ENCODE measurements at regions not wholly inside any gene's neighbourhood (a gene's known extent, or its start where the extent isn't known, plus 50 kb on each side); places are given as distances from the start of the nearest gene placed in this dataset.
"Not testable (repeated sequence)": the region's sequence is repeated elsewhere in the genome, so short reads cannot be mapped to it uniquely, and the experiment has no call there.

DNA sequence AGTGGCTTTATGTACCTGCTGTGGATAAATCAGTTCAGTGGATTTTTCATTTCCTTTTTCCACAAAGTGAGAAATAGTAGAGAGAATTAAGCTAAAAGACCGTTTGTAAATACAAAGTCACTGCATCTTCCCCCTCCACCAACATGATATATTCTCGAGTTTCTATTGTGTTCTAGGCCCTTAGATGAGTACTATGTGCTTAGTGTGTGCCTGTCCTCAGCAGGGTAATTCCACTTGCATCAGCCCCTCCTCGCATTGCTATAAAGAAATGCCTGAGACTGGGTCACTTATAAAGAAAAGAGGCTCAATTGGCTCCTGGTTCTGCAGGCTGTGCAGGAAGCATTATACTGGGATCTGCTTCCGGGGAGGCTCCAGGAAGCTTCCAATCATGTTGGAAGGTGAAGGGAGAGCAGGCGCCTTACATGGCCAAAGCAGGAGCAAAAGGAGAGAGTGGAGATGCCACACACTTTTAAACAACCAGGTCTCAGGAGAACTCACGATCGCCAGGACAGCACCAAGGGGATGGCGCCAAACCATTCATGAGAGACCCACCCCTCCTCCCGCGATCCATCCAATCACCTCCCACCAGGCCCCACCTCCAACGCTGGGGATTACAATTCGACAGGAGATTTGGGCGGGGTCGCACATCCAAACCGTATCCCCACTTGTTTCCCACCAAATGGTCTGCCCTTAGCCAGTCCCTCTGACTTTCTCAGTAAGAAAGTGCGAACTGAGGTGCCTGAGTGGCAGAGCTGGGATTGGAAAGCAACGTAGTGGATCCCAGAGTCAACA is 102.3 kb upstream of the ABCC4 start:
- FAIRE-seq (no peak), DNase-seq (peak in 1 of 2 donors; percentile 8)
- Histone ChIP-seq H3K27me3 (ENCODE audit: control insufficient read depth in 3 of 3, insufficient read depth in 3 of 3, low read length in 3 of 3) (peaks cover 0 to 4% (median 0%) of the 10 kb centered on the region in 3 donors), H3K4me3 (ENCODE audit: low read depth in 1 of 3, low read length in 3 of 3) (peak overlapping the region in 2 of 3 donors; percentile 17 to 49), H3K9me3 (ENCODE audit: control insufficient read depth in 2 of 2, insufficient read depth in 1 of 2, low read depth in 1 of 2, low read length in 1 of 2) (no peaks in the 10 kb centered on the region), H3K4me1 (ENCODE audit: control insufficient read depth in 3 of 3, insufficient read depth in 2 of 3, low read depth in 1 of 3, low read length in 2 of 3) (peaks cover 0 to 7% (median 5%) of the 10 kb centered on the region in 3 donors), H3K36me3 (ENCODE audit: control insufficient read depth in 3 of 3, insufficient read depth in 2 of 3, low read depth in 1 of 3, low read length in 3 of 3) (no peaks in the 10 kb centered on the region), H3K27ac (ENCODE audit: low read depth in 1 of 3, low read length in 2 of 3) (no peak overlapping the region)
- 36 to 42% (median 38%) methylated on average over 15 to 17 of the region's 17 CpGs for WGBS, 3 donors

DNA sequence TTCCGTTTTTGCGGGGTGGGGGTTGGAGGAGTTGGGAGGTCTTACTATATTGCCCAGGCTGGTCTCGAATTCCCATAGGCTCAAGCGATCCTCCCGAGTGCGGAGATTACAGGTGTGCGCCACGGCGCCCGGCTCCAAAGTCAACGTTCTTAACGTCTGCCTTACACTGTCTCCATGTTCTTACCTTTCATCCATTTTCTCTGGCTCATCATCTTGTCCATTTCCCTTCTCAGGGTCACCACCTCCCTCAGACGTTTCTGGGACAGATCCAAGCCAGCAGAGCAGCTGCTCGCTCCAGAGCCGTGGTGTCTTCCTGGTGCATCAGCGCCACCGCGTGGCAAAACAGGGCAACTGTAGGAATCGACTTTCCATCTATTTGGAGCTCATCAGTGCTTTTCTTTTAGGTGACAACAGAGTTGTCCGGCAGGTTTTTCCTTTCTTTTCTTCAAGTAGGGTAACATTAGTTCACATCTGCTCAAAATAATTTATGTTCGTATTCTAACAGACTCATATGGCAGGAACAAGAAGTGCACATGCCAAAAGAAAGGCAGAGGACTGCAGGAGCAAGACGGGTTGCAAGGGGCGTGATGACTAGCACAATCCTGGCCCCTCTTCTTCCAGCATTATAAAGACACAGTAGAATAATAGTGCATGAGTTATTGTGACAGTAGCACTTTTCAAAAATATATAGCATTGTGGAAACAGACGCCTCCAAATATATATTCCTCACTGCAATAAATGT is 103.1 kb upstream of the ABCC4 start:
- DNase-seq (peak; percentile 77 to 85), FAIRE-seq (no peak)
- peaks cover 0 to 4% (median 0%) of the 10 kb centered on the region in 3 donors for H3K27me3 ChIP-seq (ENCODE audit: control insufficient read depth in 3 of 3, insufficient read depth in 3 of 3, low read length in 3 of 3)
- H3K36me3 ChIP-seq (ENCODE audit: control insufficient read depth in 3 of 3, insufficient read depth in 2 of 3, low read depth in 1 of 3, low read length in 3 of 3), result no peaks in the 10 kb centered on the region
- no peak overlapping the region for H3K27ac ChIP-seq (ENCODE audit: low read depth in 1 of 3, low read length in 2 of 3)
- H3K9me3 ChIP-seq (ENCODE audit: control insufficient read depth in 2 of 2, insufficient read depth in 1 of 2, low read depth in 1 of 2, low read length in 1 of 2), result no peaks in the 10 kb centered on the region
- H3K4me3 ChIP-seq (ENCODE audit: low read depth in 1 of 3, low read length in 3 of 3), result peak overlapping the region in 2 of 3 donors; percentile 17 to 49
- WGBS, 3 donors, result 10 to 12% (median 12%) methylated on average over 24 of the region's 24 CpGs
- peaks cover 0 to 7% (median 5%) of the 10 kb centered on the region in 3 donors for H3K4me1 ChIP-seq (ENCODE audit: control insufficient read depth in 3 of 3, insufficient read depth in 2 of 3, low read depth in 1 of 3, low read length in 2 of 3)

GRCh38 chr13:95406176-95406575 is 104.9 kb upstream of the ABCC4 start:
- H3K27ac ChIP-seq (ENCODE audit: low read depth in 1 of 3, low read length in 2 of 3), result no peak overlapping the region

GRCh38 chr13:95411428-95412040 is 110.3 kb upstream of the ABCC4 start:
- no peak for FAIRE-seq
- 47 to 49% (median 48%) methylated on average over 7 of the region's 7 CpGs for WGBS, 3 donors

More at GRCh38 chr13:95406176-95406575, 104.9 kb upstream of the ABCC4 start:
- Histone ChIP-seq H3K36me3 (ENCODE audit: control insufficient read depth in 3 of 3, insufficient read depth in 2 of 3, low read depth in 1 of 3, low read length in 3 of 3) (no peaks in the 10 kb centered on the region), H3K4me3 (ENCODE audit: low read depth in 1 of 3, low read length in 3 of 3) (no peak overlapping the region), H3K4me1 (ENCODE audit: control insufficient read depth in 3 of 3, insufficient read depth in 2 of 3, low read depth in 1 of 3, low read length in 2 of 3) (peaks cover 0 to 7% (median 5%) of the 10 kb centered on the region in 3 donors), H3K9me3 (ENCODE audit: control insufficient read depth in 2 of 2, insufficient read depth in 1 of 2, low read depth in 1 of 2, low read length in 1 of 2) (no peaks in the 10 kb centered on the region), H3K27me3 (ENCODE audit: control insufficient read depth in 3 of 3, insufficient read depth in 3 of 3, low read length in 3 of 3) (peaks cover 0 to 4% (median 0%) of the 10 kb centered on the region in 3 donors)
- DNase-seq (no peak), FAIRE-seq (no peak)
- 42 to 54% (median 48%) methylated on average over 3 of the region's 3 CpGs for WGBS, 3 donors

DNA sequence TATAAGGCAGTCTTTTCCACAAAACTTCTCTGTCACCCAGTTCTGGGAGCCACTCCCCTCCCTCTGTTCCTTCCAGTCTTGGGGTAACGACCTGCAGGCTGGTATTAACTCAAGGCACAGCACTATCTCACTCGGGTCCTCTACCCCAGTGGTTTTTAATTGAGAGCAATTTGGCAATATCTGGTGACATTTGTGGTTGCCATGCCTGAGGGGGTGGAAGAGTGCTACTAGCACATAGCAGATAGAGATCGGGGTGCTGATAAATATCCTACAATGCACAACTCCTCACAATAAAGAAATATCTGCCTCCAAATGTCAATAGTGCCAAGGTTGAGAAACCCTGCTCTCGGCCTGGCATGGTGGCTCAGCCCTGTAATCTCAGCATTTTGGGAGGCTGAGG is 117.7 kb upstream of the ABCC4 start:
- Histone ChIP-seq H3K27me3 (ENCODE audit: control insufficient read depth in 3 of 3, insufficient read depth in 3 of 3, low read length in 3 of 3) (no peaks in the 10 kb centered on the region), H3K4me3 (ENCODE audit: low read depth in 1 of 3, low read length in 3 of 3) (no peak overlapping the region), H3K4me1 (ENCODE audit: control insufficient read depth in 3 of 3, insufficient read depth in 2 of 3, low read depth in 1 of 3, low read length in 2 of 3) (no peaks in the 10 kb centered on the region), H3K27ac (ENCODE audit: low read depth in 1 of 3, low read length in 2 of 3) (no peak overlapping the region), H3K36me3 (ENCODE audit: control insufficient read depth in 3 of 3, insufficient read depth in 2 of 3, low read depth in 1 of 3, low read length in 3 of 3) (no peaks in the 10 kb centered on the region), H3K9me3 (ENCODE audit: control insufficient read depth in 2 of 2, insufficient read depth in 1 of 2, low read depth in 1 of 2, low read length in 1 of 2) (no peaks in the 10 kb centered on the region)
- DNase-seq (no peak), FAIRE-seq (no peak)
- 43 to 53% (median 51%) methylated on average over 4 of the region's 4 CpGs for WGBS, 3 donors

More at GRCh38 chr13:95411428-95412040, 110.3 kb upstream of the ABCC4 start:
- no peaks in the 10 kb centered on the region for H3K4me1 ChIP-seq (ENCODE audit: control insufficient read depth in 3 of 3, insufficient read depth in 2 of 3, low read depth in 1 of 3, low read length in 2 of 3)
- H3K27me3 ChIP-seq (ENCODE audit: control insufficient read depth in 3 of 3, insufficient read depth in 3 of 3, low read length in 3 of 3), result no peaks in the 10 kb centered on the region
- H3K27ac ChIP-seq (ENCODE audit: low read depth in 1 of 3, low read length in 2 of 3), result no peak overlapping the region
- no peaks in the 10 kb centered on the region for H3K36me3 ChIP-seq (ENCODE audit: control insufficient read depth in 3 of 3, insufficient read depth in 2 of 3, low read depth in 1 of 3, low read length in 3 of 3)
- no peaks in the 10 kb centered on the region for H3K9me3 ChIP-seq (ENCODE audit: control insufficient read depth in 2 of 2, insufficient read depth in 1 of 2, low read depth in 1 of 2, low read length in 1 of 2)
- no peak overlapping the region for H3K4me3 ChIP-seq (ENCODE audit: low read depth in 1 of 3, low read length in 3 of 3)
- DNase-seq, result no peak

DNA sequence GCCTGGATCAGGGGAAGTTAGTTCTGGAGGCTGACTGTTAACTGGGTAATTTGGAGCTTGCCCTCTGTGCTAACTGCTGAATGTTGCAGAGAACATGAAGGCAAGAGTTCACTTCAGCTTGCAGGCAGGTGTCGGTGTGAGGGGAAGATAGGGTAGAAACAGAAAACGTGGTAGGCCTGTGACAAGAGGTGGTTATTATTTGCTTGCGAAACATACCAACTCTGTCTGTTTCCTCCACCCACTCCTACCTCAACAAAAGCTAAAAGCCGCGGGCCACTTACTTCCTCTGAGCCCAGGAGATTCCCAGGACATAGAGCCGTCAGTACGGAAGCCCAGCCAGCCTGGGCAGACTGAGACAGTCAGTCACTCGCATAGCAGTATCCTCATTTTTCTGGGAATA is 119.2 kb upstream of the ABCC4 start:
- no peak for DNase-seq
- Histone ChIP-seq H3K4me3 (ENCODE audit: low read depth in 1 of 3, low read length in 3 of 3) (no peak overlapping the region), H3K36me3 (ENCODE audit: control insufficient read depth in 3 of 3, insufficient read depth in 2 of 3, low read depth in 1 of 3, low read length in 3 of 3) (no peaks in the 10 kb centered on the region), H3K9me3 (ENCODE audit: control insufficient read depth in 2 of 2, insufficient read depth in 1 of 2, low read depth in 1 of 2, low read length in 1 of 2) (no peaks in the 10 kb centered on the region), H3K4me1 (ENCODE audit: control insufficient read depth in 3 of 3, insufficient read depth in 2 of 3, low read depth in 1 of 3, low read length in 2 of 3) (no peaks in the 10 kb centered on the region), H3K27ac (ENCODE audit: low read depth in 1 of 3, low read length in 2 of 3) (no peak overlapping the region), H3K27me3 (ENCODE audit: control insufficient read depth in 3 of 3, insufficient read depth in 3 of 3, low read length in 3 of 3) (no peaks in the 10 kb centered on the region)
- 44 to 65% (median 48%) methylated on average over 8 of the region's 8 CpGs for WGBS, 3 donors
- no peak for FAIRE-seq

DNA sequence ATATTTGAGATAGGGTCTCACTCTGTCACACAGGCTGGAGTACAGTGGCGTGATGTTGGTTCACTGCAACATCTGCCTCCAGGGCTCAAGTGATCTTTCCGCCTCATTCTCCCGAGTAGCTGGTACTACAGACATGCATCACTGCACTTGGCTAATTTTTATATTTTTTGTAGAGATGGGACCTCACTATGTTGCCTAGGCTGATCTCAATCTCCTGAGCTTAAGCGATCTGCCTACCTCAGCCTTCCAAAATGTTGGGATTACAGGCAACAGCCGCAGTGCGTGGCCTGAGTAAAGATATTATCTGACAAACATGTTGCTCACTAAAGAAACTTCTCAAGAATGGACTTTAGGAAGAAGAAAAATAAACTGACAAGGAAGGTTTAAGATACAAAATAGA is 125.4 kb upstream of the ABCC4 start:
- Histone ChIP-seq H3K27me3 (ENCODE audit: control insufficient read depth in 3 of 3, insufficient read depth in 3 of 3, low read length in 3 of 3) (no peaks in the 10 kb centered on the region), H3K4me3 (ENCODE audit: low read depth in 1 of 3, low read length in 3 of 3) (no peak overlapping the region), H3K27ac (ENCODE audit: low read depth in 1 of 3, low read length in 2 of 3) (no peak overlapping the region), H3K9me3 (ENCODE audit: control insufficient read depth in 2 of 2, insufficient read depth in 1 of 2, low read depth in 1 of 2, low read length in 1 of 2) (no peaks in the 10 kb centered on the region), H3K4me1 (ENCODE audit: control insufficient read depth in 3 of 3, insufficient read depth in 2 of 3, low read depth in 1 of 3, low read length in 2 of 3) (no peaks in the 10 kb centered on the region), H3K36me3 (ENCODE audit: control insufficient read depth in 3 of 3, insufficient read depth in 2 of 3, low read depth in 1 of 3, low read length in 3 of 3) (no peaks in the 10 kb centered on the region)
- FAIRE-seq (no peak), DNase-seq (no peak)
- WGBS, 3 donors, result 93 to 96% (median 93%) methylated on average over 6 of the region's 6 CpGs

- not testable (repeated sequence) for FAIRE-seq
- WGBS, 3 donors, result 35 to 54% (median 49%) methylated on average over 6 of the region's 6 CpGs
Measured at GRCh38 chr13:95430525-95430924, 122.0 kb upstream of the CLDN10 start.

More at GRCh38 chr13:95430525-95430924, 122.0 kb upstream of the CLDN10 start:
- H3K27ac ChIP-seq (ENCODE audit: low read depth in 1 of 3, low read length in 2 of 3); H3K27me3 ChIP-seq (ENCODE audit: control insufficient read depth in 3 of 3, insufficient read depth in 3 of 3, low read length in 3 of 3); DNase-seq; H3K4me1 ChIP-seq (ENCODE audit: control insufficient read depth in 3 of 3, insufficient read depth in 2 of 3, low read depth in 1 of 3, low read length in 2 of 3); H3K4me3 ChIP-seq (ENCODE audit: low read depth in 1 of 3, low read length in 3 of 3); H3K36me3 ChIP-seq (ENCODE audit: control insufficient read depth in 3 of 3, insufficient read depth in 2 of 3, low read depth in 1 of 3, low read length in 3 of 3); H3K9me3 ChIP-seq (ENCODE audit: control insufficient read depth in 2 of 2, insufficient read depth in 1 of 2, low read depth in 1 of 2, low read length in 1 of 2): not testable (repeated sequence)
